SK-N-SH treated with all-trans-retinoic acid at 6 μM for 48 hours (cell line): ENCODE measurements at regions not wholly inside any gene's neighbourhood (a gene's known extent, or its start where the extent isn't known, plus 50 kb on each side); places are given as distances from the start of the nearest gene placed in this dataset.

ENCODE experiments used
- ATAC-seq: fragments of 200-7000 bp; cut with Tn5 transposase; 3 replicates; pipeline ENCODE4 v1.9.1; 2020; ENCODE audit warnings: mild to moderate bottlenecking, moderate library complexity
- ARNTL ChIP-seq: fragments of 450-650 bp; formaldehyde crosslinking; IDR thresholded peaks from 2 replicates; pipeline ENCODE4 v1.5.0; 2020; ENCODE audit warnings: low read depth, mild to moderate bottlenecking, moderate library complexity, borderline replicate concordance
- BACH2 ChIP-seq: fragments of 250-450 bp; sonication (Bioruptor Pico); IDR thresholded peaks from 2 replicates; pipeline ENCODE4 v1.9.0; 2021; ENCODE audit warnings: mild to moderate bottlenecking, borderline replicate concordance
- CREB5 ChIP-seq: fragments of 250-450 bp; sonication (Bioruptor Pico); IDR thresholded peaks from 2 replicates; pipeline ENCODE4 v1.5.1; 2020; ENCODE audit warnings: low read depth, mild to moderate bottlenecking, moderate library complexity
- CSDC2 ChIP-seq: fragments of 250-450 bp; sonication (Bioruptor Pico); IDR thresholded peaks from 2 replicates; pipeline ENCODE4 v1.5.0; 2020; ENCODE audit warnings: mild to moderate bottlenecking, moderate library complexity
- CSRNP3 ChIP-seq: fragments of 250-450 bp; sonication (Bioruptor Pico); IDR thresholded peaks from 2 replicates; pipeline ENCODE4 v1.5.1; 2021; ENCODE audit warnings: mild to moderate bottlenecking, moderate library complexity
- ESRRG ChIP-seq: fragments of 250-450 bp; sonication (Bioruptor Pico); IDR thresholded peaks from 2 replicates; pipeline ENCODE4 v1.6.1; 2021; ENCODE audit warnings: mild to moderate bottlenecking
- GLIS3 ChIP-seq: fragments of 250-450 bp; sonication (Bioruptor Pico); IDR thresholded peaks from 2 replicates; pipeline ENCODE4 v1.5.0; 2020; ENCODE audit warnings: mild to moderate bottlenecking, moderate library complexity
- ISL1 ChIP-seq: fragments of 250-450 bp; sonication (Bioruptor Pico); IDR thresholded peaks from 2 replicates; pipeline ENCODE4 v2.1.2; 2022; ENCODE audit warnings: mild to moderate bottlenecking, moderate library complexity
- OSR1 ChIP-seq: fragments of 250-450 bp; sonication (Bioruptor Pico); IDR thresholded peaks from 2 replicates; pipeline ENCODE4 v1.8.0; 2022; ENCODE audit warnings: moderate library complexity, mild to moderate bottlenecking, inconsistent platforms
- PATZ1 ChIP-seq: fragments of 250-450 bp; sonication (Bioruptor Pico); IDR thresholded peaks from 2 replicates; pipeline ENCODE4 v1.8.0; 2020; ENCODE audit warnings: mild to moderate bottlenecking, moderate library complexity, borderline replicate concordance
- POU6F1 ChIP-seq: fragments of 250-450 bp; sonication (Bioruptor Pico); IDR thresholded peaks from 2 replicates; pipeline ENCODE4 v1.8.0; 2021; ENCODE audit warnings: low read depth, mild to moderate bottlenecking, moderate library complexity, borderline replicate concordance
- PPARA ChIP-seq: fragments of 250-450 bp; sonication (Bioruptor Pico); IDR thresholded peaks from 2 replicates; pipeline ENCODE4 v1.5.0; 2020; ENCODE audit warnings: mild to moderate bottlenecking, borderline replicate concordance
- TCF4 ChIP-seq: fragments of 250-450 bp; sonication (Bioruptor Pico); IDR thresholded peaks from 2 replicates; pipeline ENCODE4 v1.8.0; 2021; ENCODE audit warnings: mild to moderate bottlenecking, moderate library complexity, borderline replicate concordance
- TOX ChIP-seq: fragments of 250-450 bp; sonication (Bioruptor Pico); IDR thresholded peaks from 2 replicates; pipeline ENCODE4 v1.8.0; 2021; ENCODE audit warnings: mild to moderate bottlenecking, moderate library complexity, borderline replicate concordance
- TSHZ2 ChIP-seq: fragments of 250-450 bp; sonication (Bioruptor Pico); IDR thresholded peaks from 2 replicates; pipeline ENCODE4 v1.5.0; 2020; ENCODE audit warnings: mild to moderate bottlenecking, moderate library complexity
- ZC3H10 ChIP-seq: fragments of 250-450 bp; sonication (Bioruptor Pico); IDR thresholded peaks from 2 replicates; pipeline ENCODE4 v1.5.1; 2021; ENCODE audit warnings: mild to moderate bottlenecking, moderate library complexity
- ZFP3 ChIP-seq: fragments of 250-450 bp; sonication (Bioruptor Pico); IDR thresholded peaks from 2 replicates; pipeline ENCODE4 v1.5.0; 2020; ENCODE audit warnings: mild to moderate bottlenecking, moderate library complexity
- ZFP30 ChIP-seq: fragments of 450-650 bp; formaldehyde crosslinking; IDR thresholded peaks from 2 replicates; pipeline ENCODE4 v1.5.0; 2022; ENCODE audit warnings: mild to moderate bottlenecking, moderate library complexity
- ZNF565 ChIP-seq: fragments of 450-650 bp; formaldehyde crosslinking; conservative IDR thresholded peaks from 2 replicates; pipeline ENCODE4 v1.5.0; 2020; ENCODE audit warnings: low read depth, mild to moderate bottlenecking, moderate library complexity
- ZNF70 ChIP-seq: fragments of 450-650 bp; formaldehyde crosslinking; IDR thresholded peaks from 2 replicates; pipeline ENCODE4 v1.5.0; 2020; ENCODE audit warnings: mild to moderate bottlenecking, moderate library complexity
- ZNF8 ChIP-seq: fragments of 450-650 bp; formaldehyde crosslinking; IDR thresholded peaks from 2 replicates; pipeline ENCODE4 v1.5.0; 2020; ENCODE audit warnings: mild to moderate bottlenecking, moderate library complexity

- ATAC-seq: no peak
- TF ChIP-seq TSHZ2 (CRISPR knock-in tag) (no peak), ZNF565 (CRISPR knock-in tag) (no peak), ZNF70 (CRISPR knock-in tag) (no peak), PPARA (CRISPR knock-in tag) (no peak), BACH2 (CRISPR knock-in tag) (no peak), OSR1 (CRISPR knock-in tag) (no peak), ZFP3 (CRISPR knock-in tag) (no peak), CSRNP3 (CRISPR knock-in tag) (no peak), ZNF8 (CRISPR knock-in tag) (no peak), POU6F1 (CRISPR knock-in tag) (no peak), TCF4 (CRISPR knock-in tag) (no peak), PATZ1 (no peak), GLIS3 (CRISPR knock-in tag) (no peak), TOX (CRISPR knock-in tag) (no peak), ZFP30 (CRISPR knock-in tag) (no peak), ISL1 (CRISPR knock-in tag) (no peak), CREB5 (CRISPR knock-in tag) (no peak), ESRRG (CRISPR knock-in tag) (no peak)
- TF ChIP-seq, all 23 proteins: peak for 0
Observed at GRCh38 chr17:22512057-22512456, 819.7 kb downstream of the KCNJ18 start.

GRCh38 chr17:22512506-22512905 is 820.2 kb downstream of the KCNJ18 start:
- no peak for ATAC-seq
- TF ChIP-seq PATZ1 (no peak), CSDC2 (CRISPR knock-in tag) (no peak), OSR1 (CRISPR knock-in tag) (no peak), ZNF565 (CRISPR knock-in tag) (no peak), ZNF8 (CRISPR knock-in tag) (no peak), TOX (CRISPR knock-in tag) (no peak), CREB5 (CRISPR knock-in tag) (no peak), ZNF70 (CRISPR knock-in tag) (no peak), ZFP30 (CRISPR knock-in tag) (no peak), PPARA (CRISPR knock-in tag) (no peak), POU6F1 (CRISPR knock-in tag) (no peak), ARNTL (CRISPR knock-in tag) (no peak), ZFP3 (CRISPR knock-in tag) (no peak), BACH2 (CRISPR knock-in tag) (no peak), GLIS3 (CRISPR knock-in tag) (no peak), TSHZ2 (CRISPR knock-in tag) (no peak), ZC3H10 (no peak)
